ENCODE measurements at regions not wholly inside any gene's neighbourhood (a gene's known extent, or its start where the extent isn't known, plus 50 kb on each side); places are given as distances from the start of the nearest gene placed in this dataset.

- no peak for DNase-seq (ENCODE audit: low read depth)
Observed at GRCh38 chr2:29974086-29974485, 52.7 kb upstream of the ALK start.

- no peak for DNase-seq (ENCODE audit: low read depth)
Observed at GRCh38 chr2:29977284-29977683, 55.9 kb upstream of the ALK start.

GRCh38 chr2:29981402-29981801, 60.0 kb upstream of the ALK start:
- no peak for DNase-seq (ENCODE audit: low read depth)

DNA sequence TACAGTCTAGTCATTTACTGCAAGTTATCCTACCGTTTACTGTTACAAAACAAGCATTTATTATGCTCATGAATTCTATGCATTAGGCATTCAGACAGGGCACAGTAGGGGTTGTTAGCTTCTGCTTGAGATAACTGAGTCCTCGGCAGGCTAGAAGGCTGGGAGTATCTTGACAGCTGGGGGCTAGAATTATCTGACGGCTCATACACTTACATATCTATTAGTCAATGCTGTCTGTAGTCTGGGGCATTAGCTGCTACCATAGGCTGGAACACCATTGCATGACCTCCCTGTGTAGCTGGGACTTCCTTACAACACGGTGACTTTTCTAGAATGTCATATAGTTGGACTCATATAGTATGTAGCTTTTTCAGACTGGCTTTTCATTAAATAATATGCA, 61.9 kb upstream of the ALK start:
- no peak for DNase-seq (ENCODE audit: low read depth)

- no peak for DNase-seq (ENCODE audit: low read depth)
Observed at GRCh38 chr2:29987146-29987545, 65.8 kb upstream of the ALK start.

DNA sequence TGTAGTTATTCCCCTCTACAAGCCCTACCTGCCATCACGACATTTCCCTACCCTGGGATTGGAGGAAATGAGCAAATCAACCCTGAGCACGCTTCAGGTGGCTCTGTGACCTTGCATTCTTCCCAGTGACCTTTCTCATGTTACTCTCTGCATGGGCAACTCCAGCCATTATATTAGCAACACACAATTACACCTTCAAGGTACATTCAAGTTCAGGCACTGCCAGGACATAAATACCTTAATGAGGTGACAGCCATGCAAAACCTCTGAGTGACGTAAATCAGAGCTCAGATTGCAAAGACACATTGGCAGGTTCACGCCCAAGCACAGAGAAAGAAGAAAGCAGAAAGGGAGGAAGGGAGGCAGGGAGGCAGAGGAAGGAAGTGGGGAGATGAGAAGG, 68.7 kb upstream of the ALK start:
- no peak for DNase-seq (ENCODE audit: low read depth)

DNA sequence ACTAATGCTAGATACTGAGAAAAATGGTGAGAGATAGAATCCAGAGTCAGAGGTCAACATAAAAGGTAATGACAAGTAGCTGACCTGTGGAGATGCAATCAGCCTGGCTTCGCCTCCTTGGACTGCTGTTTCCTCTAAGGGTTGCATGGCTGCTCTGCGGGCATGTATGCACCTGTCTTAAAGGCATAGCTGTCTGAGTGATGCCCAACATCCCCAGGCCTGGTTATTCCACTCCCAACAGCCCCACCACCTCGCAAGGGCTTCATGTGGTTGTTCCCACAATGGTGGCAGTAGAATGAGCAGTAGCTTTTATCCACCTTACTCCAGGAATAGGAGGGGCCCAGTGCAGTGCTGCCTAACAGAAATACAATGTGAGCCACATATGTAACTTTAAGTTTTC, 69.7 kb upstream of the ALK start:
- DNase-seq (ENCODE audit: low read depth) = no peak

DNA sequence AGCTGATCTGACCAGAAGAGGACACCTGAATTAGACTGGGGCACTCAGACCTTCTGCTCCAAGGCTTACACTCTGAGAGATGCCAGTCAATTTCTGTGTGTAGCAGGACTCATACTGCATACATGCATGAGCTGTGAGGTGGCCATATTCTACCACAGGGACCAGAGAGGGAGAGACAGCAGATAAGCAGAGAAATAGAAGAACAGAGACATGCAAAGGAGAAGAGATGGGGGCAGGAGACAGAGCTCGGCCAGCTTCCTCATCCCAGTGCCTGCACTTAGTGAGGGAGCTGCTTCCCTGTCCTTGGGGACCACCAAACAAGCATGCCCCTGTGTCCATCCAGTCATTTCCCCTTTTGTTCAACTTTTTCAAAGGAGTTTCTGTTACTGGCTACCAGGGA, 73.9 kb upstream of the ALK start:
- DNase-seq (ENCODE audit: low read depth) = no peak

DNA sequence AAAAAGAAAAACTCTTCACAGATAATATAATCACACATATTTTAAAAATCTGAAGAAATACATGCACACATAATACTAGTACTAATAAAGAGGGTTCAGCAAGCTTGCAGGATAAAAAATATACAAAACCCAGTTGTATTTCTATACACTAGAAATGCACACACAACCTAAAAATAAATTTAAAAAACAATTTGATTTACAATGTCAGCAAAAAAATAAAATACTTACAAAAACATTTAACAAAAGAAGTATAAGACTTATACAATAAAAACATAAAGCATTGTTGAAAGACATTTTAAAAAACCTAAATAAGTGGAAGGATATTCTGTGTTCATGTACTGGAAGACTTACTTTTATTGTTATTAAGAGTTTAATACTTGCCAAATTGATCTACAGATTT, 81.7 kb upstream of the ALK start:
- DNase-seq (ENCODE audit: low read depth) = no peak

GRCh38 chr2:30022444-30023071, 101.2 kb upstream of the ALK start:
- no peak for DNase-seq (ENCODE audit: low read depth)

DNA sequence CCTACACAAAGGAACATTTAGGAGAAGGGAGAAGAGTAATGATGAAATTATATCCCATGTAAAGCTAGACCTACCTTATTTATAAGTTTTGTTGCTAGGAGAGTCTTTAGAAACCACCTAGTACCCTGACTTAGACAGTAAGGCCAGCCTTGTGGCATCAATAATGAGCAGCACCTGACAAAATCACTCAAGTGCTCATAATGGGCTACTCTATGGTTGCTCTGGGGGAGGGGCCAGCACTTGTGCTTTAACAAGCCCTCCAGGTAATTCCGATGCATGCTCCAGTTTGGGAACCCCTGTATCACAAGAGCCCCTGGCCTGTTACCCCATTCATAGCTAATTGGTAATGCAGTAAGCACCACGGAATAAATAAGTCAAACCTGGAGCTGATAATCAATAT, 102.9 kb upstream of the ALK start:
- no peak for DNase-seq (ENCODE audit: low read depth)

GRCh38 chr2:30026091-30027055, 105.0 kb upstream of the ALK start:
- DNase-seq (ENCODE audit: low read depth) = peak; percentile 5

DNA sequence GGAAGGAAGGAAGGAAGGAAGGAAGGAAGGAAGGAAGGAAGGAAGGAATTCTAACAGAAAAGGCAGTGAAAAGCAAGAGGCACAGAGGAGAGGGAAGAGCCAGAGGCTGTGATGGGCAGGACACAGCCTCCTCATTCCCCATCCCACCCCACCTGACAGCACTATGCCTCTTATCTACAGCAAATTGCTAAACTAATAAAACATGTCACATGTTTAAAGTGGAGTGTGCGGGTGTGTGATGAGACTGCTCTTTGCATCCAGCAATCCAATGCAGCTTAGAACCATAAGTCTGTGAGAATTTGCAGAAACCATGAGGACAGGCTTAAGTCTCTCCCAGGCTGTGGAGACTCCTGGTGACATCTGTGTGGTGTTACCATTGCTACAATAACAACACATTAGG, 108.4 kb upstream of the ALK start:
- DNase-seq (ENCODE audit: low read depth) = no peak

DNA sequence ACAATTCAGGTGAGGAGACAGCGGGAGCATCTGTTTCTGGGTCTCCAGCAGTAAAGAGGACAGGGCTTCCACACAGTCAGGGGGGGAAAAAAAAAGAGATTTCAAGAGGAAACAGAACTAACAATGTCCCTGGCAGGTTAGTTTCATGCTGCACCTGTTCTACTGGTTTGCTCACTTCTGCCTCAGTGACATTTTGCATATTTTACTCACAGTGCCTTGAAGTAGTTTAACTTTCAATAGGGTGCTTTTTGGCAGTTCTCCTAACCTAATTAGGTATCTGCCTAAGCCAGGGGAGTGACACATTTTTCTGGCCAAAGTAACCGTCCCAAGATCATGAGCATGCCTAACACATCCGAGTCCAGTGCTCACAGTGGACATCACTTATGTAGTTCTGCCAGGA, 109.0 kb upstream of the ALK start:
- DNase-seq (ENCODE audit: low read depth) = no peak

- no peak for DNase-seq (ENCODE audit: low read depth)
Observed at GRCh38 chr2:30031184-30031583, 109.8 kb upstream of the ALK start.

GRCh38 chr2:30034052-30034775, 112.6 kb upstream of the YPEL5 start:
- DNase-seq (ENCODE audit: low read depth) = no peak

GRCh38 chr2:30037016-30037415, 109.8 kb upstream of the YPEL5 start:
- DNase-seq (ENCODE audit: low read depth) = no peak

GRCh38 chr2:30038419-30038818, 108.4 kb upstream of the YPEL5 start:
- DNase-seq (ENCODE audit: low read depth) = no peak

DNA sequence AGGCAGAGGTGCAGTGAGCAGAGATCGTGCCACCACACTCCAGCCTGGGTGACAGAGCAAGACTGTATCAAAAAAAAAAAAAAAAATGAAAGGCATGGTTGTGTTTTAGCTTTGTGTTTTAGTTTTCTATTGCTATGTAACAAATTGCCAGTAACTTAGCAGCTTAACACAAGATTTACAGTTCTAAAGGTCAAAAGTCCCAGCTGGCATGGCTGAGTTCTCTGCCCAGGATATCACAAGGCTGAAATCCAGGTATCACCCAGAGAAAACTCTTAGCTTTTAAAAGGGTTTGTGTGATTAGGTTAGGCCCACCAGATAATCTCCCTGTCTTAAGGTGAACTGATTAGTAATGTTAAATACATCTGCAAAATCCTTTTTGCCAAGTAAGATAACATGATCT, 107.7 kb upstream of the YPEL5 start:
- DNase-seq (ENCODE audit: low read depth) = no peak

- DNase-seq (ENCODE audit: low read depth) = no peak
Observed at GRCh38 chr2:30040147-30040546, 106.7 kb upstream of the YPEL5 start.

DNA sequence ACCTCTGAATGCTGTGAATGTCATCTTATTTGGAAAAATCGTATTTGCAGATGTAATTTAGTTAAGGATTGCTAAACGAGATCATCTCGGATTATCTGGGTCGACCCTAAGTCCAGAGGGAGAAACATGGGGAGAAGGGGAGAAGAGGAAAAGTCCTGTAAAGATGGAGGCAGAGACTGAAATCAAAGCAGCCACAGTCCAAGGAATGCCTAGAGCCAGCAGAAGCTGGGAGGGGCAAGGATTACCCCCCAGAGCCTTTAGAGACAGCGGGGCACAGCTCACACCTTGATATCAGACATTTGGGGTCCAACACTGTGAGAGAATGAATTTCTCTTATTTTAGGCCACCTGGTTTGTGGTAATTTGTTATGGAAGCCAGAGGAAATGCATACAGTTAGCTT, 104.9 kb upstream of the YPEL5 start:
- no peak for DNase-seq (ENCODE audit: low read depth)

- no peak for DNase-seq (ENCODE audit: low read depth)
Observed at GRCh38 chr2:30046396-30046795, 100.4 kb upstream of the YPEL5 start.

DNA sequence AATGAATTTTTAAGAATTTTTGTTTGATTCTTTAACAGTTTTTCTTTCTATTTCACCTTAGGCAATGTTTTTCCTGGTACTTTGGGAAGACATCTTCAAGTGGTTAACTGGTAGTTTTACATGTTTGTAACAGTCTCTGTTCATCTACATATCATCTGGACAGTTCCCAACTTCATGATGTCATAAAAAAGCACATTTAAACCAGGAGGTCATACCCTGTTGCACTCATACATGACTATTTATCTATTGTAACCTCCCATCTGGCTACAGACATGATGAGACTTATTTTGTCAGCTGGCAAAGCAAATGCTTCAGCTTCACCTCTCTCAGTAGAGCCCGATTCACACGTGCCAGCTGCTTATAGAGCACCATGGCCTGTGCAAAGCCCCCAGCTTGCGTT, 99.8 kb upstream of the YPEL5 start:
- DNase-seq (ENCODE audit: low read depth) = no peak

All from fibroblast of gingiva (primary cell).